GM21619 (cell line): ENCODE measurements at regions not wholly inside any gene's neighbourhood (a gene's known extent, or its start where the extent isn't known, plus 50 kb on each side); places are given as distances from the start of the nearest gene placed in this dataset.

Experiments used
- ATAC-seq: cut with Tn5 transposase; IDR thresholded peaks from one replicate; pipeline ENCODE4 v1.9.1; 2021; ENCODE audit not compliant: unreplicated experiment

- ATAC-seq = no peak
Measured at GRCh38 chr13:106384516-106384915, 150.9 kb downstream of the EFNB2 start.

GRCh38 chr13:106383791-106384190 is 151.7 kb downstream of the EFNB2 start:
- no peak for ATAC-seq

- ATAC-seq = no peak
Measured at GRCh38 chr13:106382534-106382933, 152.9 kb downstream of the EFNB2 start.

- ATAC-seq = no peak
Measured at GRCh38 chr13:106381091-106381490, 154.4 kb downstream of the EFNB2 start.

- ATAC-seq = no peak
Measured at GRCh38 chr13:106377931-106378662, 157.4 kb downstream of the EFNB2 start.

GRCh38 chr13:106377341-106377740 is 158.1 kb downstream of the EFNB2 start:
- no peak for ATAC-seq

GRCh38 chr13:106376401-106377112 is 158.9 kb downstream of the EFNB2 start:
- ATAC-seq = no peak

GRCh38 chr13:106375085-106375484 is 160.4 kb downstream of the EFNB2 start:
- no peak for ATAC-seq

GRCh38 chr13:106374631-106375030 is 160.8 kb downstream of the EFNB2 start:
- no peak for ATAC-seq

- peak; percentile 67 for ATAC-seq
Measured at GRCh38 chr13:106373989-106374572, 161.4 kb downstream of the EFNB2 start.

- peak; percentile 73 for ATAC-seq
Measured at GRCh38 chr13:106373304-106373988, 162.0 kb downstream of the EFNB2 start.

GRCh38 chr13:106372199-106373155 is 163.0 kb downstream of the EFNB2 start:
- peak; percentile 41 for ATAC-seq

GRCh38 chr13:106371024-106371423 is 164.4 kb downstream of the EFNB2 start:
- no peak for ATAC-seq

GRCh38 chr13:106369858-106370257 is 165.6 kb downstream of the EFNB2 start:
- no peak for ATAC-seq

GRCh38 chr13:106369091-106369490 is 166.4 kb downstream of the EFNB2 start:
- ATAC-seq = no peak

GRCh38 chr13:106367361-106367971 is 168.0 kb downstream of the EFNB2 start:
- no peak for ATAC-seq

GRCh38 chr13:106362707-106363106 is 172.8 kb downstream of the EFNB2 start:
- no peak for ATAC-seq

- ATAC-seq = no peak
Measured at GRCh38 chr13:106361621-106362020, 173.8 kb downstream of the EFNB2 start.

GRCh38 chr13:106357198-106357597 is 178.3 kb downstream of the EFNB2 start:
- no peak for ATAC-seq

- no peak for ATAC-seq
Measured at GRCh38 chr13:106355866-106356265, 179.6 kb downstream of the EFNB2 start.
